Muscle layer of colon (tissue), 2 donors: ENCODE measurements at regions not wholly inside any gene's neighbourhood (a gene's known extent, or its start where the extent isn't known, plus 50 kb on each side); places are given as distances from the start of the nearest gene placed in this dataset.

Experiments used
- H3K27ac ChIP-seq: one replicate; pipeline ENCODE4 v1.7.0; 2013; ENCODE audit warnings: low read depth, mild to moderate bottlenecking, low read length, moderate library complexity
- H3K27me3 ChIP-seq, 2 donors: one replicate each; pipeline ENCODE4 v1.7.0; 2013; ENCODE audit warnings: low read length in 2 of 2, mild to moderate bottlenecking in 2 of 2; ENCODE audit not compliant: insufficient read depth in 2 of 2, control insufficient read depth in 1 of 2
- H3K36me3 ChIP-seq: one replicate; pipeline ENCODE4 v1.7.0; 2013; ENCODE audit warnings: mild to moderate bottlenecking, low read length; ENCODE audit not compliant: insufficient read depth
- H3K4me1 ChIP-seq: one replicate; pipeline ENCODE4 v1.7.0; 2013; ENCODE audit warnings: mild to moderate bottlenecking, low read length; ENCODE audit not compliant: insufficient read depth
- H3K4me3 ChIP-seq, 2 donors: one replicate each; pipeline ENCODE4 v1.7.0; 2013; ENCODE audit warnings: low read length in 2 of 2, low read depth in 1 of 2, mild to moderate bottlenecking in 1 of 2, moderate library complexity in 1 of 2
- H3K9ac ChIP-seq: one replicate; pipeline ENCODE4 v1.7.0; 2013; ENCODE audit warnings: low read length
- H3K9me3 ChIP-seq: one replicate; pipeline ENCODE4 v1.7.0; 2013; ENCODE audit warnings: mild to moderate bottlenecking, low read length
- donor health status: abdominal sarcoma.
- donor health status: Adenocarcinoma of cecum.

DNA sequence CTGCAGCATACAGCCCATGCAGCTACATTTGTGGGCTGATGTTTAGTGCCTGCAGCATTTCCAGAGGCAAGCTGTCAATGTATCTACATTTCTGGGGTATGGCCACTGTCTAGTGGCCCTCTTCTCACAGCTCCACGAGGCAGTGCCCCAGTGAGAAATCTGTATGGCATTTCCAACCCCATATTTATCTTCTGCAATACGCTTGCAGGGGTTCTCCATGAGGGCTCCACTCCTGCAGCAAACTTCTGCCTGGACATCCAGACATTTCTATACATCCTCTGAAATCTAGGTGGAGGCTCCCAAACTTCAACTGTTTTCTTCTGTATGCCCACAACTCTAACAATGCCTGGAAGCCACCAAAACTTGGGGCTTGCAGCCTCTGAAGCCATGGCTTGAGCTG, 502.3 kb downstream of the C6orf118 start:
- Histone ChIP-seq H3K27ac (no peak overlapping the region), H3K4me3 (no peak overlapping the region), H3K27me3 (no peaks in the 10 kb centered on the region), H3K4me1 (no peaks in the 10 kb centered on the region), H3K36me3 (no peaks in the 10 kb centered on the region), H3K9ac (no peak overlapping the region), H3K9me3 (no peaks in the 10 kb centered on the region)

DNA sequence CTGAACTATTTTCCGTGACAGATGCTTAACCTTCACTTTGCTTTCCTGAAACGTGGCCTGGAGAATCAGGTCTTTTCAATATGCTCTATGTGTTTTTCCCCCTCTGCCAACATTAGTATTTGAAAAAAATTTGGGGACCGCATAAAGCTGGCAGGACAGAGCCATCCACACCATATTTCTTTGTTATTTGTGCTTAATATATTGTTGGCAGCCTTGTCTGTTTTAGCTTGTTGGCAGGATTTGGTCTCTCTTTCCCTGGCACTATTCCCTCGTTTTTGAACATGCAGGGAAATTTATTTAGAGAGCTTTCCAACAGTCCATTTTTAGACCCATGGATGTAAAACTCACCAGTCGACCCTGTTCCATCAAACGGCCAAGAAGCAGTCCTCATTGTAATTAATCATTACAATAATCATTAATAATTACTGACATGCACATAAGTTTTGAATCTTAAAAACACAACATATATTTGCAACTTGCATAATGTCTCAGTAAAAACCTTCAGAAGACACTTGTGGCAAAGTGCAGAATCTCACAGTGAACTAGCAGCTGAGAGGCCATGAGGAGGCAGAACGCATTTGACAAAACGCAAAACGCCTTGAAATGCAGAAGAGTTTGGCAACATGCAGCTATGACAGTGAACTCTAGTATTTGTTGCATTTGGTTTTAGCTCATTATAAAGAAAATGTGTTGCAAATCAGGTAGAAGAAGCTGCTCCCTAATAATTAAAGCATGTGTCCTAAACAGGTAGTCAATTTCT, 514.2 kb downstream of the C6orf118 start:
- H3K36me3 ChIP-seq, result no peaks in the 10 kb centered on the region
- H3K27ac ChIP-seq, result no peak overlapping the region
- H3K4me3 ChIP-seq, result no peak overlapping the region
- H3K27me3 ChIP-seq, result no peaks in the 10 kb centered on the region
- no peak overlapping the region for H3K9ac ChIP-seq
- no peaks in the 10 kb centered on the region for H3K9me3 ChIP-seq
- no peaks in the 10 kb centered on the region for H3K4me1 ChIP-seq

DNA sequence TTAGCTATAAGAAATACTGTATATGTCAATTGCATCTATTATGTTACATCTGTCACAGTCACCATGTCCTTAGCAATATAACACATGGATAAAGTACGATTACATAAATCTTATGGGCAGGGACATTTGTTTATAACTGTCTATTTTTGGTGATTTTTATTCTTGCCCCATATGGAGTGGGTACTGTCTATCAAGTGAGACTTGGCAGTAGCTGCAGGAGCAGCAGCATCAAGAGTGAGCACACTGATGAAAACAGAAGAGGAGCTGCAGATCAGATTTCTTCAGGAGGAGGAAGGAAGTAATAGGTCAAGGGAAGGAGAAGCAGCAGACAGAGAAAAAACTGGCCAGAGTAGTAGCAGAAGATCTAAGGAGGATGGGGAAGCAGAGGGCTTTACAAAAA, 516.7 kb downstream of the C6orf118 start:
- Histone ChIP-seq H3K27me3 (no peaks in the 10 kb centered on the region), H3K4me3 (no peak overlapping the region), H3K36me3 (no peaks in the 10 kb centered on the region), H3K9ac (no peak overlapping the region), H3K9me3 (no peaks in the 10 kb centered on the region), H3K4me1 (no peaks in the 10 kb centered on the region), H3K27ac (no peak overlapping the region)

DNA sequence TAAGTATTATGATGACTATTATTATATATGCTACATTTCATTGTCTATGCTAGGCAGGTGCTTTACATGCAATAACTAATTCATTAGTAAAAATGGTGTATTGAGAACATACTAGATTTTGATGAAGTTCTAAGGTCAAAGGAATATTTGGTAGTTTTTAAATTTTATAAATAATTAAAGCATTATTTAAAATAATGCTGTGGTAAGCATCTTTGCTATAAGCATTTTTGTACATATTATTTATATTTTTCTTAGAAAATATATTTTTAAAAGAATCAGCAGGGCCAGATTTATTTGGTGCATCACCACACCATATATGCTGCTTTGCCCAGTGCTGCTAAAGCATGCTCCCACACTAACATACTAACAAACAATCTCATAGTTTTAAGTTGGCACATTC, 517.9 kb downstream of the C6orf118 start:
- Histone ChIP-seq H3K27ac (no peak overlapping the region), H3K9me3 (no peaks in the 10 kb centered on the region), H3K36me3 (no peaks in the 10 kb centered on the region), H3K4me3 (no peak overlapping the region), H3K27me3 (no peaks in the 10 kb centered on the region), H3K4me1 (no peaks in the 10 kb centered on the region), H3K9ac (no peak overlapping the region)

DNA sequence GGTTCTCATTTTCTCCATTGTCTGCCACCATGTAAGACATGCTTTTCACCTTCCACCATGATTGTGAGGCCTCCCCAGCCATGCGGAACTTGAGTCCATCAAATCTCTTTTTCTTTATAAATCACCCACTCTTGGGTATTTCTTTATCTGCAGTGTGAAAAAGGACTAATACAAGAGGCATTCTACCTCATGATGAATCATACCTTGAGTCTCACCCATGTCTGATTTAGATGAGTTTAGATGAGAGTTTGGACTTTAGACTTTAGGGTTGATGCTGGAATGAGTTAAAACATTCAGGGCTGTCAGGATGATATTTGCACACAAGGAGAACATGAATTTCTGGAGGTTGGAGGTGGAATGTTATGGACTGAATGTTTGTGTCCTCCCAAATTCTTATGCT, 545.6 kb downstream of the C6orf118 start:
- Histone ChIP-seq H3K27me3 (no peaks in the 10 kb centered on the region), H3K9ac (no peak overlapping the region), H3K4me3 (no peak overlapping the region), H3K9me3 (no peaks in the 10 kb centered on the region), H3K27ac (no peak overlapping the region), H3K36me3 (no peaks in the 10 kb centered on the region), H3K4me1 (no peaks in the 10 kb centered on the region)

DNA sequence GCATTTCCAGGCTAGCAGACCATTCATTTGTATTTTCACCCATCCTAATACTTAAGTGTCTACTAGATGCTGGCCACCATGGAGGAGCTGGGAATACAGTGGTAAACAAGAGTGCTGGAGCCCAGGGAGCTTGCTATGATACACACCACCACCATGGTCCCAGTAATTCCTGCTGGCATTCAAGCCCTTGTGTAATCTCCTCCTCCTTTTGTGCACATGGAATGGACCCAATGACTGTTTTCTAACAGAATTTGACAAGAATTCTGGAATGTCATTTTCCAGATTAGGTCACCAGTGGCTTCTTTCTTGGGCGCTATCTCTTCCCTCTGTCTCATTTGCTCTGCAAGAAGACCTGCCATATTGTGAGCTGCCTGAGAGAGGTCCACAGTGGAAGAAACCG, 552.0 kb downstream of the C6orf118 start:
- Histone ChIP-seq H3K36me3 (no peaks in the 10 kb centered on the region), H3K27me3 (no peaks in the 10 kb centered on the region), H3K27ac (no peak overlapping the region), H3K9me3 (no peaks in the 10 kb centered on the region), H3K4me1 (no peaks in the 10 kb centered on the region), H3K9ac (no peak overlapping the region), H3K4me3 (no peak overlapping the region)

DNA sequence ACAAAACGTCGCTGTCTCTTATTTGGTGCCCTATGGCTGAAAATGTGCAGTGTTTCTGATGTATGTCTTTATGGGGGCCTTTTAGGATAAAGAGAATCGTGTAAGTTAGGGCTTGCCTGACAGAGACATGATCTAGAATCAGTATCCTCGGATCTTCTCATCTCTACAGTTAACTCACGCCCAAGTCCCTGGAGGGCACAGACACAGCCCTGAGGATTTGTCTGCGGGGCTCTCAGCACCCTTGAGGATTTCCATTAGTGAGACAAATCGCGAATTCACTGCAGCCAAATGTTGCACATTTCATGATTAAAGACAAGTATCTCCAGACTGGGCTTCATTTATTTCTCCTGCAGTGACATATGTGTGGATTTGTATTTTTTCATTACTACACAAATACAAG, 552.7 kb downstream of the C6orf118 start:
- H3K27me3 ChIP-seq, result no peaks in the 10 kb centered on the region
- no peak overlapping the region for H3K27ac ChIP-seq

DNA sequence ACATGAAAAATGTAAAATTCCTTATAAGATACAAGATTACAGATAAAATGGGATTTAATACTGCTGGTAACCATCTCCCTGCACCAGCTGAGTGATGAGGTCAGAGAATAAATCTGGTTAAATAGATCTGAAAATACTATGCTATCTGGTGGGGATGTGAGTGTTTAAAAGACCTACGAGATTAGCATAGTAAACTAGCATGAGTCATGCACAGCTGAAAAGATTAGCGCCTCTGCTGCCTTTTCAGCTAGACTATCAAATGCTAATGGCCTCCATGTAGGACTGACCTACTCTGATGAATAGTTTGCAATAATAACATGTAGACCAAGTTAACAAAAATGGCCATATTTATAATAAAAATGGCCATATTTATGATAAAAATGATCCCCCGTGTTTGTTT, 553.3 kb downstream of the C6orf118 start:
- Histone ChIP-seq H3K9ac (no peak overlapping the region), H3K4me3 (no peak overlapping the region), H3K36me3 (no peaks in the 10 kb centered on the region), H3K9me3 (no peaks in the 10 kb centered on the region), H3K27ac (no peak overlapping the region), H3K27me3 (no peaks in the 10 kb centered on the region), H3K4me1 (no peaks in the 10 kb centered on the region)

More for the DNA sequence above, 552.7 kb downstream of the C6orf118 start:
- Histone ChIP-seq H3K9me3 (no peaks in the 10 kb centered on the region), H3K4me3 (no peak overlapping the region), H3K36me3 (no peaks in the 10 kb centered on the region), H3K9ac (no peak overlapping the region), H3K4me1 (no peaks in the 10 kb centered on the region)

DNA sequence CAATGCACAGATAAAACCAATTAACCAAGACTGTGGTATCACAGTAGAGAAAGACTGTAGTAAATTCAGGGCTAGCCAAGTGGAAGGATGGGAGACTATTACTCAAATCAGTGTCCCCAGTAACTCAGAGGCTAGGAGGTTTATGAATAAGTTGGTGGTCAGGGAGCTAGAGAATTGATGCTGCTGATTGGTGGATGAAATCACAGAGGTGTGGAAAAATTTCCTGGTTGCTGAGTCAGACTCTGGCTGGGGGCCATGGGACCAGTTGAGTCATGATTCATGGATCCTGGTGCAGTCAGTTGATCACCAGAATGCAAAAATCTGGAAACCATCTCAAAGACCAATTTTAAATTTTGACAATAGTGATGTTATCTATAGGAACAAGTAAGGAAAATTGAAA, 555.9 kb downstream of the C6orf118 start:
- H3K9me3 ChIP-seq, result no peaks in the 10 kb centered on the region
- no peak overlapping the region for H3K9ac ChIP-seq
- H3K27ac ChIP-seq, result no peak overlapping the region
- no peaks in the 10 kb centered on the region for H3K27me3 ChIP-seq
- H3K4me1 ChIP-seq, result no peaks in the 10 kb centered on the region
- H3K4me3 ChIP-seq, result no peak overlapping the region
- H3K36me3 ChIP-seq, result no peaks in the 10 kb centered on the region

DNA sequence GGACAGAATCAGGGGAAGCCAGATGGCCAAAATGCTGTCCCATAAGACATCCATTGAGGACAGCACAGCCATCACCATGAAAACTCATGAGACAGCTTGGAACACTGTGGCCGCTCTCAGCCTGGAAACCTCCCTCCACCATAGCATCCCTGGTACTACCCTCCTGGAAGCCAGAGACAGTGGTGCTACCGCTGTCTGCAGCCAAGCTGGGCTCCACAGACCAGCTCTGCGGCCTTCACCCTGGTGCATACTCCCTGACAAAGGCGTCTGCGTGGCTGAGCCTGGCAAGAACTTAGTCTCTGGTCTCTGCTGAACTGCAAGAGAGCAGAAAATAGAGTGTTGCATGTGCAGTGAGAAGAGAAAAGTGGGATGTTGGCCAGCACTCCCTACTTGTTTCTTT, 558.0 kb downstream of the C6orf118 start:
- Histone ChIP-seq H3K4me1 (no peaks in the 10 kb centered on the region), H3K27ac (no peak overlapping the region), H3K9me3 (no peaks in the 10 kb centered on the region)

DNA sequence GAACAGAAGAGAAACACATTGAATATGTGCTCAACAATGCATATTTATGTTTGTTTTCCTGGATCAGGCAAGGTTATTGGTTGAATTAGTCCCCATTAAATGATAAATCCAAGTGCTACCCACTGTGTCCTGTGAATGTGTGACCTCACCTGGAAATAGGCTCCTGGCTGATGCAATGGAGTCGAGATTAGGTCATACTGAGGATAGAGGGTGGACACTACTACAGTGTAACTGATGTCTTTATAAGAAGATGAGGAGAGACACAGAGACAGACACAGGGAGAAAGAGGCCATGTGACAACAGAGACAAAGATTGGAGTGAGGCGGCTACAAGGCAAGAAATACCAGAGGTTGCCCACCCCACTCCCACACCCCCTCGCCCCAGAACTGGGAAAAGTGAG, 559.3 kb downstream of the C6orf118 start:
- Histone ChIP-seq H3K4me3 (no peak overlapping the region), H3K36me3 (no peaks in the 10 kb centered on the region), H3K4me1 (no peaks in the 10 kb centered on the region), H3K27ac (no peak overlapping the region), H3K27me3 (no peaks in the 10 kb centered on the region), H3K9ac (no peak overlapping the region), H3K9me3 (no peaks in the 10 kb centered on the region)

More for the DNA sequence above, 558.0 kb downstream of the C6orf118 start:
- Histone ChIP-seq H3K36me3 (no peaks in the 10 kb centered on the region), H3K27me3 (no peaks in the 10 kb centered on the region), H3K9ac (no peak overlapping the region), H3K4me3 (no peak overlapping the region)
